A549 (cell line): ENCODE measurements at regions not wholly inside any gene's neighbourhood (a gene's known extent, or its start where the extent isn't known, plus 50 kb on each side); places are given as distances from the start of the nearest gene placed in this dataset.

ENCODE experiments used
- JUN ChIP-seq, 2 experiments: fragments of >200 bp; sonication (Bioruptor Twin); formaldehyde crosslinking; IDR thresholded peaks; 2 replicates in 1 of 2; 3 replicates in 1 of 2; pipeline ENCODE4 v1.6.1; 2016 to 2017
- KDM5A ChIP-seq: fragments of 200-600 bp; sonication (generic); IDR thresholded peaks from 2 replicates; pipeline ENCODE4 v1.6.1; 2016; ENCODE audit warnings: antibody characterized with exemption, mild to moderate bottlenecking
- TF ChIP-seq, protein P1 (sequence below): fragments of >200 bp; sonication (Bioruptor Twin); formaldehyde crosslinking; IDR thresholded peaks from 3 replicates; pipeline ENCODE4 v1.5.1; 2016
- TF ChIP-seq, protein P2 (sequence below): fragments of 450-650 bp; IDR thresholded peaks from 2 replicates; pipeline ENCODE4 v1.6.1; 2014; ENCODE audit warnings: antibody characterized with exemption

DNA sequence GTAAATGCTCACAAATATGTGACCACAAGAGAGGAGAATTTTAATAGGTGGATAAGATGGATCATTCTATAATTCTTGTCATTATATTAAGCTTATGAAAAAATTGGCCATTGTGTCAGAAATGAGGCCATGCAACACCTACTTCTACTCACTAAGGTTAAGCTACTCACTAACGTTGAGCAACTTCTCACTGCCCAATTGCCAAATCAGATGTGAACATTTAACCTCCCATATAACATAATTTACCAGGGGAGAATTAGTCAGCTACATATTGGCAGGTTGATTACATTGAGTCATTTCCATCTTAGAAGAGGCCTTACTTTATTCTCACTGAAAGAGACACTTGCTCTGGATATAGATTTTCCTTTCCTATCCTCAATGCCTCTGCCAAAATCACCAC is 211.2 kb upstream of the DGKB start:
- TF ChIP-seq, protein P1, sequence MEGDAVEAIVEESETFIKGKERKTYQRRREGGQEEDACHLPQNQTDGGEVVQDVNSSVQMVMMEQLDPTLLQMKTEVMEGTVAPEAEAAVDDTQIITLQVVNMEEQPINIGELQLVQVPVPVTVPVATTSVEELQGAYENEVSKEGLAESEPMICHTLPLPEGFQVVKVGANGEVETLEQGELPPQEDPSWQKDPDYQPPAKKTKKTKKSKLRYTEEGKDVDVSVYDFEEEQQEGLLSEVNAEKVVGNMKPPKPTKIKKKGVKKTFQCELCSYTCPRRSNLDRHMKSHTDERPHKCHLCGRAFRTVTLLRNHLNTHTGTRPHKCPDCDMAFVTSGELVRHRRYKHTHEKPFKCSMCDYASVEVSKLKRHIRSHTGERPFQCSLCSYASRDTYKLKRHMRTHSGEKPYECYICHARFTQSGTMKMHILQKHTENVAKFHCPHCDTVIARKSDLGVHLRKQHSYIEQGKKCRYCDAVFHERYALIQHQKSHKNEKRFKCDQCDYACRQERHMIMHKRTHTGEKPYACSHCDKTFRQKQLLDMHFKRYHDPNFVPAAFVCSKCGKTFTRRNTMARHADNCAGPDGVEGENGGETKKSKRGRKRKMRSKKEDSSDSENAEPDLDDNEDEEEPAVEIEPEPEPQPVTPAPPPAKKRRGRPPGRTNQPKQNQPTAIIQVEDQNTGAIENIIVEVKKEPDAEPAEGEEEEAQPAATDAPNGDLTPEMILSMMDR: no peak
- TF ChIP-seq JUN (IDR thresholded peaks at IDR 0.05): no peak
- TF ChIP-seq, protein P2, sequence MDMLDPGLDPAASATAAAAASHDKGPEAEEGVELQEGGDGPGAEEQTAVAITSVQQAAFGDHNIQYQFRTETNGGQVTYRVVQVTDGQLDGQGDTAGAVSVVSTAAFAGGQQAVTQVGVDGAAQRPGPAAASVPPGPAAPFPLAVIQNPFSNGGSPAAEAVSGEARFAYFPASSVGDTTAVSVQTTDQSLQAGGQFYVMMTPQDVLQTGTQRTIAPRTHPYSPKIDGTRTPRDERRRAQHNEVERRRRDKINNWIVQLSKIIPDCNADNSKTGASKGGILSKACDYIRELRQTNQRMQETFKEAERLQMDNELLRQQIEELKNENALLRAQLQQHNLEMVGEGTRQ: no peak
- TF ChIP-seq KDM5A: no peak
